T-helper 1 cell treated with Interleukin-12 subunit alpha and Interleukin-12 subunit beta and Interleukin-4 antibody, amounts not matched to agents 30 ng/mL and 1 ng/mL, for 36 hours (primary cell): ENCODE measurements at regions not wholly inside any gene's neighbourhood (a gene's known extent, or its start where the extent isn't known, plus 50 kb on each side); places are given as distances from the start of the nearest gene placed in this dataset.
"Not testable (repeated sequence)": the region's sequence is repeated elsewhere in the genome, so short reads cannot be mapped to it uniquely, and the experiment has no call there.

Experiments
- intact Hi-C: fragments of 100-400 bp; cut with micrococcal nuclease; formaldehyde crosslinking; loops from one replicate; pipeline ENCODE4 v1.15.1; 2024

DNA sequence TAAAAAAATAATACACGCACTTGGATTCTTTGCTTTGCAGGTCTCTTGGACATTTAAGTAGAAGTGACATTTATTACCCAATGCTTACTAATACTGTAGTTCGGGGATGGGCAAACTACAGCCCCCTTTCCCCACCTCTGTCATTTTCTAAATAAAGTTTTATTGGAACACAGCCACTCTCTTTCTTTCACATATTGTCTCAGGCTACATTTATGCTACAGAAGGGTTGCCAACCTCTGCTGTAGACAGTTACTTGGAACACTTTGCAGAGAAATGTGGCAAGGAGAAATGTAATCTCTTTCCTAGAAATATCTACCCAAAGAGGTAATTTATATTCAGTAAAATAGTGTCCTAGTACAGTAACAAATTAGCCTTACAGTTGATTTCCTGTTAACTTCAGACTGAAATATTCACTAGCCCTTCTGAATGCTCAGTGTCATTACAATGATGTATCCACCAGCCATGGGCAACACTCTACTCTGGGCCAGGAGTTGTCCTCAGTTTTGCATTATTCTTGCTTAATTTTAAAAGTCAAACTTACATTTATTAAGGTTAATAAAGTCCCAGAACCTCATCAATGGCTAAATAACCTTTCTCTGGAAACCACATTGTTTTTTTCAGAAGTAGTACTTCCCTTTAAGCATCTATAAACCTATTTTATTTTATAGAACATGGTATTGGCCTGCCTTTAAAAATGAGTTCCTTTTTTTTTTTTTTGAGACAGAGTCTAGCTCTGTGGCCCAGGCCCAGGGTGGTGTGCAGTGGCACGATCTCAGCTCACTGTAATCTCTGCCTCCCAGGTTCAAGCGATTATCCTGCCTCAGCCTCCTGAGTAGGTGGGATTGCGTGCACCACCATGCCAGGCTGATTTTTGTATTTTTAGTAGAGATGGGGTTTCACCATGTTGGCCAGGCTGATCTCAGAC is 269.6 kb upstream of the AMIGO2 start:
- intact Hi-C loops, result loop anchor here (1.0 kb wide), 1 partner anchor 12 kb away; no protein-coding TSS in a partner anchor

DNA sequence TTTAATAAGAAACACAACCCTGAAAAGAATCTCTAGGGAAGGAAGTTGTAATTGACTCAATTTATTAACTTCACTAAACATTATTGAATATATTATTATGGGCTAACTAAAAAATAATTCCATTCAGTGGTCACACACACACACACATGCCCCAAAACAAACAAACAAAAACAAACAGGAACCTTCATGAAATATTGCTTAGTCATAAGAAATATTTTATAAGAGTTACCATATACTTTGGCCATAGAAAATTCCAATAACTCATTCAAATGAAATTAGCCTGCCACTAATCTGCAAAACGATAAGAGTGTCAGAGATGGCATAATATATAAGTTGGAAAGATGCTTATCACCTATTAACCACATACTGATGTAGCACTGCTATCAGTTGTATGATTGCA is 268.4 kb upstream of the AMIGO2 start:
- intact Hi-C loops, result no loop called here

DNA sequence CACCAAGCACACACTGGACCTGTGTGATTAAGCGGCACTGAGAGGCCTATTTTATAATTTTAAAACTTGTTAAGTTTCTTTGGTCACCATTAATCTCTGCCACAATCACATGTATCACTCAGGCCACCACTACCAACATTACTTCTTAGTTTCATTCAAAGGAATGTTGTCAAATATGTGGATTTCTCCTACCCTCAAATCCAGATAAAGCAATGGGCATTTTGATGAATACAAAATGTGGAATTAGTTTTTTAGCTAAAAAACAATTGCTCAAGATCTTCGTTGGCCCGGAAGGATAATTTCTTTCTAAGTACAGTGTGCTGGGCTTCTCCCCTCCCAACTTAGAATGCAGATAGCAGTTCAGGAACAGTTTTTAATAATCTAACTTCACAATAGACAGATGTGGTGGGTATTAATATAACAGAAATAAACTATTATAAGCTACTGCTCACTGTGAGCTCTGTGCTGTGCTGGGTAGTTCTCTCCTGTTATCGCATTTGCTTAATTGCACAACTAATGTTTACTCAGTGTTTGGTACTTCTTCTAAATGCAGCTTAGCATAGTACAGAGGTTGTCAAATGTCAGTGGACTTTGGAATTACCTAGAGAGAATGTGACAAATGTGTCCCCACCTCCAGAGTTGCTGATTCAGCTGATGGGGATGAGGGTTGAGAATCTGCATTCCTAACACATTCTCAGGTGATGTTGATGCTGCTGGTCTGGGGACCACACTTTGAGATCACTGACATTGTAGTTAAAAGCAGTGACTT is 266.7 kb upstream of the AMIGO2 start:
- intact Hi-C loops, result no loop called here

DNA sequence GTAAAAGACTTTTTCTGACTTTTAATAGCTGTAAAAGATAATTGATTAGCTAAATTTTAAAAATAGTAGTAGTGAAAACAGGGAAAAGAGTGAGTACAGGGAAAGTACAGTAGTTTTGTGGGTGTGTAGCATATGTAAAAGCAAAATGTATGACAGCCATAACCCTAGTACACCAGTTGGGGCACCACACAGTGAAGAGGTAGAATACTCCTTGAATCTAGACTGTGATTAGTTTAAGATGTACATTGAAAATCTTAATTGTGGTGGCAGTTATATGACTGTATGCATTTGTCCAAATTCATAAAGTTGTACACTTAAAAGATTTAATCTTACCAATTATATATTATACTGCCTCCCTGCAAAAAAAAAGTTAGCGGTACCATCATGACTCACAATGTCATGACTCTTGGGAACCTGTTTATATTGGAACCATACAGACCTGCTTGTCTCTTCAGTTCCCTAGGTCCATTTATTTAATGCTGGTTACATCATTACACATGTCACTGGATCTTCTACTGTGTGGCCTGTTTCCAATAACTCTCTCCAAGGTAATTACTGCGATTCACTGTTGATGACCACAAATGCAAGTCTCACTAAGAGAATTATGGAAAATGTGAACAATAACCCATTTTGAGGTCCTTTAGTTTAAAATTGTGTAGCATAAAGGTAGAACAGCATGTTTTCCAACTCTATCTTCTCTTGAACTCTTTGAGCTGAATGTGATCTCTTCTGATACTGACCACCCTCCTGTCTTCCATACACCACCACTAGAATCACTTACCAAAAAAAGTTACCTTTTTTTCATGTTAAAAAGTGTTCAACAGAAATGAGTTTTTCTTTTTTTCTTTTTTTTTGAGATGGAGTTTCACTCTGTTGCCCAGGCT is 264.2 kb upstream of the AMIGO2 start:
- intact Hi-C loops, result no loop called here

DNA sequence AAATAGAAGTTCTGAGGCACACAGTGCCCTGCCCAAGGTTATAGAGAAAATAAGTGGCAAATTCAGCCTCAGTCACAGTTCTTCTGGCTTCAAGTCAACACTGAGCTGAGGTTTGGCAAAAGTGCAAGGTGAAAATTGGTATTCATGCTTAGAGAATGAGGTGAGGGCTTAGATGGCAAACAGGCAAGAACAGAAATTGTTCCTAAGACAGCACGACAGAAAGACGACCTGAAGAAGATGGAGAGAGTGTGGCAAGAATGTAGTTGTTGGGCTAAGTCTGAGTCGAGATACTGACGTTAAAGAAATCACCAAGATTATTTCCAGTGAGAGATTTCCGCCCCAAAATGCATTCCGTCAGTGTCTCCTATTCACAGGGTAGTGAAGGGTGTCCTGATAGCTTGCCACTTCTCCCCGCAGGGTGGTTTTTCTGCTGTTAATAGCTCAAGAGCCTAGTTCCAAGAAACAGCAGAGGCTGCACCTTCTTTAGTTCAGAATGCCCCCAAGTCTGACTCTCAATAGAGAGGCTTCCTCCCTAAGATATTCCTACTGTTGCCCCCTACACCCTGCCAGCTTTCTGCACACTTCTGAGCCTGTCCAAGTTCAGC is 260.8 kb upstream of the AMIGO2 start:
- intact Hi-C loops, result no loop called here

DNA sequence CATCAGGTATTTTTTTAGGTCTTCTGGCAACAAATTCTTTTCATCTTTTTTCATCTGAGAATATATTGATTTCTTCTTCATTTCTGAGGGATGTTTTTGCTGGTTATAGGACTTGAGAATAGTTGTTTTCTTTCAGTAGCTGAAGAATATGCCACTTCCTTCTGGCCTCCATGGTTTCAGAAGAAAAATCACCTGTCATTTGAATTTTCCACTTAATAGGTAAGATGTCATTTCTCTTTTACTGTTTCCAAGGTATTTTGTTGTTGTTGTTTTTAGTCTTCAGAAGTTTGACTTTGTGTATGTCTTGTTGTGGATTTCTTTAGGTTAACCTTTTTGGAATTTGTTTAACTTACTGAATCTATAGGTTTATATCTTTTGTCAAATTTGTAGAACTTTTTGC is 257.8 kb upstream of the AMIGO2 start:
- intact Hi-C loops, result no loop called here

DNA sequence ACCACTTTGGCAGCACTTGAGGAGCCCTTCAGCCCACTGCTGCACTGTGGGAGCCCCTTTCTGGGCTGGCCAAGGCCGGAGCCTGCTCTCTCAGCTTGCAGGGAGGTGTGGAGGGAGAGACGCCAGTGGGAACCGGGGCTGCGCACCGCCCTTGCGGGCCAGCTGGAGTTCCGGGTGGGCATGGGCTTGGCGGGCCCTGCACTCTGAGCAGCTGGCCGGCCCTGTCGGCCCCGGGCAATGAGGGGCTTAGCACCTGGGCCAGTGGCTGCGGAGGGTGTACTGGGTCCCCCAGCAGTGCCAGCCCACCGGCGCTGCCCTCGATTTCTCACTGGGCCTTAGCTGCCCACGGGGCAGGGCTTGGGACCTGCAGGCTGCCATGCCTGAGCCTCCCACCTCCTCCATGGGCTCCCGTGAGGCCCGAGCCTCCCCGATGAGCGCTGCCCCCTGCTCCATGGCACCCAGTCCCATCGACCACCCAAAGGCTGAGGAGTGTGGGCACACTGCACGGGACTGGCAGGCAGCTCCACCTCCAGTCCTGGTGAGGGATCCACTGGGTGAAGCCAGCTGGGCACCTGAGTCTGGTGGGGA is 253.6 kb upstream of the AMIGO2 start:
- intact Hi-C loops, result not testable (repeated sequence)

DNA sequence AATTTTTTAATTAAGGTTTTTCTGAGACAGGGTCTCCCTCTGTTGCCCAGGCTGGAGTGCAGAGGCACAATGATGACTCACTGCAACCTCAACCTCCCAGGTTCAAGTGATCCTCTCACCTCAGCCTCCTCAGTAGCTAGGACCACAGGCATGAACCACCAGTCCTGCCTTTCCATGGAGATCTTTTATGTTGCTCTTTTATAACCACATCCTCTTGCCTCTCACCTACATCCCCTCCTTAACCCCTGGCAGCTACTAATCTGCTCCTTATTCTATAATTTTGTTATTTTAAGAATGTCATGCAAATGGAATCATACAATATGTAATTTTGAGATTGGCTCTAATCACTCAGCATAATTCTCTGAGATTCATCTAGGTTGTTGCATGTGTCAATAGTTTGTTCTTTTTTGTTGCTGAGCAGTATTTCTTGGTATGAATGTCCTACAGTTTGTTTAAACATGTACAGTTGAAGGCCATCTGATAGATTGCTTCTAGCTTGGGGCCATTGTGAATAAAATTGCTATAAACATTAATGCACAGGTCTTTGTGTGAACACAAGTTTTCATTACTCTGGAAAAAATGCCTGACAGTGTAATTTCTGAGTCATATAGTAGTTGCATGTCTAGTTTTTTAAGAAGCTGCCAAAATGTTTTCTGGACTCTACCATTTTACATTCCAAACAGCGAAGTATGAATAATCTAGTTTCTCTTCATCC is 249.2 kb upstream of the AMIGO2 start:
- intact Hi-C loops, result loop anchor here (2.0 kb wide), 1 partner anchor 32 kb away; no protein-coding TSS in a partner anchor

DNA sequence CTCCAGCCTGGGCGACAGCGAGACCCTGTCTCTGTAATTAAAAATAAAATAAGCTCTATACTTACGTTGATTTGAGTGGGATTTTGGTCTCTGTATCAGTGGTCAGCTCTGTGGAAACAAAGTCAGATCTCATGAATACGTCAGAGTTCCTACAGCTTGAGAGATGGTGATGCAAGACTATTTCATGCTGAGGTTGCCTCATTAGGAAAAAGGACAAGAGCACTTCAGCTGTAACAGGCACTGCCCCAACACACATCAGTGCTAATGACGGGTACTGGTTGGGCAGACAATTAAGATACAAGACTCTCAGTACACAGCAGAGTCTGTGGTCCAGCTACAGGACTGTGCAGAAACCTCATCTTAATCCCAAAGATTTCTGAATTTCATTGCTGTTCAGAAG is 246.4 kb upstream of the AMIGO2 start:
- intact Hi-C loops, result no loop called here

DNA sequence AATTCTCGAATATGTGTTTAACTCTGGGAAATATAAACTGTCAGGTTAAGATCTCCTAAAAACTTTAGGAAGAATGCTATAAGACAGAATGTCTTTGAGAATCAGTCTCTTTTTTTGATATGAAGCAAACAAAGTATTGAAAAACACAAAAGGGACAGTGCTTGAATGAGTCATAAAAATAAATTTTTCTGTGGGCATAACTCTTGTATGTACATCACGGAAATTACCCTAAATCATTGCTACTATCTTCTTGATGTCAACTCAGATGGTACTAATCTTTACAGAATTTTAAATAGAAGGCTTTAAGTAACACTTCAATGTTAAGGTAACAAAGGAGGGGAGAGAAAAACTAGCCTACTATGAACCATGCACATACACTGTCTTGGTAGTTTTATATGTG is 244.0 kb upstream of the AMIGO2 start:
- intact Hi-C loops, result no loop called here

DNA sequence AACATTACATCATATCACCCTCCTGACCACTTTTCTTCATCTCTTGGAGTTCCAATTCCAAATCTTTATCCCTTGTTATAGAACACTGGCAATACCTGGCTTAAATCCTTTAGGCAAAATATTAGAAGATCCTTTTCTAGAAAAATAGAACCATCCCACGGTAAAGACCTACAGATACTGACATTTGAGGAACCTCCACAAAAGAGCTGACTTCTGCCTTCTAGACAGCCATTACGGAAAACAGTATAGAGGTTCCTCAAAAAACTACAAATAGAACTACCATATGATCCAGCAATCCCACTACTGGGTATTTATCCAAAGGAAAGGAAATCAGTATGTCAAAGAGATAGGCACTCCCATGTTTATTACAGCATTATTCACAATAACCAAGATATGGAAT is 241.7 kb upstream of the AMIGO2 start:
- intact Hi-C loops, result no loop called here

DNA sequence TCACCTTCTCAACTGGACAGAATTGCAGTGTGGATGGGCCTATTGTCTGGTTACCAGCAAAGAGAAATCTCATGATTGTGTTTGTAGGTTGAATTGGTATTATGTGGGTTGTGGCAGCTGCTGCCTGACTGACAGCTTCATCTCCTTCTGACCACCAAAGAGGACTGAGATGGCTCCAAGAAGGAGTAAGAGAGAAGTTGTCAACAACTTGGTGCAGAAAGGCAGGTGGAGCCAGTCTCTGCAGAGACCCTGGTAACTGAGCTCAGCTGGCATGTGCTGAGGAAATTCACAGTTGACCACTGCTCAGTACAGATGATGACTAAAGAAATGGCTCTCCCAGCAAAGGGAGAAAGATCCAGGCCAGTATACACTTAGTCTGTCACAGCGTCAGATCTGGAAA is 240.0 kb upstream of the AMIGO2 start:
- intact Hi-C loops, result no loop called here

DNA sequence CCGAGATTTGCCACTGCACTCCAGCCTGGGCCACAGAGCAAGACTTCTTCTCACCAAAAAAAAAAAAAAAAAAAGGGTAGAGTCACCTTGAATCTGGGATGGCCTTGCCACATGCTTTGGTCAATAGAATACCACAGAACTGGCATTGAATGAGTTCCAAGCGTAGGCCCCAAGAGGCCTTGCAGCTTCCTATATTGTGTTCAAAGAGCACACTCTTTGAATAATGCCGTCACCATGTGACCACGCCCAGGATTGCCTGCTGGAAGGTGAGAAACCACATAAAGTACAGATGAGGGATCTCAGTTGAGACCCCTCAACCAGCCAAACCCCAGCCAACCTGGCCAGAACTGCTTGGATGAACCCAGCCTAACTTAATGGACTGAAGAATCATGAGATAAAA is 239.2 kb upstream of the AMIGO2 start:
- intact Hi-C loops, result no loop called here

DNA sequence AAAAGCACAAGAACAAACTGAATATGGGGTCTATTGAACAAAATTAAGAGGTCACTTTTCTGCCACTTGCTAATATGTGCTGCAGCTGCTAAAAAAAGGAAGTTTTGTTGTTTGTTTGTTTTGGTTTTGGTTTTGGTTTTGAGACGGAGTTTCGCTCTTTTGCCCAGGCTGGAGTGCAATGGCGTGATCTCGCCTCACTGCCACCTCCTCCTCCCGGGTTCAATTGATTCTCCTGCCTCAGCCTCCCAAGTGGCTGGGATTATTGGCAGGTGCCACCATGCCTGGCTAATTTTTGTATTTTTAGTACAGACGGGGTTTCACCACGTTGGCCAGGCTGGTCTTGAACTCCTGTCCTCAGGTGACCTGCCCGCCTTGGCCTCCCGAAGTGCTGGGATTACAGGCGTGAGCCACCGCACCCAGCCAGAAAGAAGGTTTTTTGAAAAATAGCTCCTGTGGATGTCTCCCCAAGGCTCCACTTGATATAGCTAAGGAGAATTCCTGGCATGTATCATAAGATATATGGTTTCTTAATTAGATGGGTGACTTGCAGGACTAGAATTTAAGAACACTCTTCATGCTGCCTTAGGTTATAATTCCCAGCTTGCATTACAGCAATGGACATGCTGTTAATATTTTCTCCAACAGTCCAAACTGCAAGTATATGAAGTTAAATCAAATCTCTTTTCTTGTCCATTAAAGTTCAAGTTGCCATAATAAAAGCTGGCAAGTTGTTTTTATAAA is 237.6 kb upstream of the AMIGO2 start:
- intact Hi-C loops, result loop anchor here (2.0 kb wide), 2 partner anchors 43 to 79 kb away; no protein-coding TSS in a partner anchor

DNA sequence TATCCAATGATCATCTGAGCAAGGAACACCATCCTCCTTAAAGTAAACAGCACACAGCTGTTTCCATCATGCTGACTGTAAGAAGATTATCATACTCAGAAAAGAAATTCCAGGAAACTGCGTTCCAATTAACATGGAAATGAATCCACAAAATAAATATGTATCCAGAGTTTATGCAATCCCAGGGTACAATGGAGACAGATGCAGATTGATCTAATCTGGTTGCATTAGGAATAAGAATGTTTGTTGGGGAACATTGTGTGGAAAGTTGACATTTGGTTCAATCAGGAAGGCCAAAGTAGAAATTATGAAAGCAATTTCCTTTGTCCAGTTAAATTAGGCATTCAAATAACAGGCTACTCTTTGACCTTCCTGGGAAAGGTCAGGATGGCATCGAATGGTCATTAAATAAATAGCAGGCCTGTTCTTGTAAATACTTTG is 236.9 kb upstream of the AMIGO2 start:
- intact Hi-C loops, result loop anchor here (2.0 kb wide), 2 partner anchors 44 to 80 kb away; no protein-coding TSS in a partner anchor

DNA sequence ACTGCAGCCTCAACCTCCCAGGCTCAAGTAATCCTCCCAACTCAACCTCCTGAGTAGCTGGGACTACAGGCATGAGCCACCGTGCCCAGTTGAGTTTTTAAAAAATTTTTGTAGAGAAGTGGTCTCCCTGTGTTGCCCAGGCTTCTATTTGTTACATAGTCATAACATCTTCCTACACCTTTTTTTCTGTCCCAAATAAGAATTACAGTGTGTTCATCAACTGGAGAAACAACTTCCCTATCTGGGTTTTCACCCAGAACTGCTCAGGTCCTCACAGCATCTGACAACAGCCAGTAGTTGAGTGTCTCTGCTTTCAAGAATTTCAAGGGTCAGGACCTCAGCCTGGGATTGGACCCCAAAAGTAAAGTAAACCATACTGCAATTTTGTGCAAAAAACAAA is 235.2 kb upstream of the AMIGO2 start:
- intact Hi-C loops, result no loop called here

DNA sequence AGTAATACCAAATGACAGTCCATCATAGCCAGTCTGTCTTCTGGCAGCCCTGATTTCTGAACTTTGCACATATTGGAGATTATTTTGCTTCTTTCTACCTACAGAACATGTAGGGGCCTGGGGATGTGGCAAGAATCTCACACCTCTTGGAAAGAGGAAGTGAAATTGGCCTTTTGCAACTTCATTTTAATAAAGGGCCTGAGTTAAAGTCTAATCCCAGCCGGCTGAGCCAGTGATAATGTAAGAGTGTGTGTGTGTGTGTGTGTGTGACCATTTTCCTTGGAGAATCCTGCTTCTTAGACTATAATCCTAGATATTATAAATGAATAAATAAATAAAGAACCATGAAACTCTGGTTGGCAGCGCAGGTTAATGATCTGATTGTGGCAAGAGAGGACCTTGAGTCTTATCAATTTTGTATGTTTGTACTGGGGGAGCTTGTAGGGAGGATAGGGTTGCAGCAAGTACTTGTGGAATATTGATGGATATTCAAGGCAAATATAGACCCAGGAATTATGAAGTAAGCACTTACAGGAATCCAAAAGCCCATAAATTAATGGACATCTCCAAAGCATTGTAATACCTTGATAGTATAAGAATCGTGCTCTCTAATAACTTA is 233.2 kb upstream of the AMIGO2 start:
- intact Hi-C loops, result no loop called here

DNA sequence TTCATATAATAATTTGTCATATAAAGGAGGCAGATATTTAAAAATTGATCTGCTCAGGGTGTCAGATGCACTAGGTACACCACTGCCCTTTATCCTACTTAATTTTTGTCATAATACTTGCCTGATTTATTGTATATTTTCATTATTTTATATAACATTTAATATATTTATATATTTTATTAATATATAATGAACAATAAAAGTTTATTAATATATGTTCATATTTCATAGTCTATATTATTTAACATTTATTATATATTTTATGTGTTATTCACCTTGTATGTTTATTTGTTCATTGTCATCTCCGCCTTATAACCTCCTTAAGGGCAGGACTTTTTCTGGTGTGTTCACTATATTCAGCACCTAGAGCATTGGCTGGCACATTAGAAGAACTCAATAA is 232.4 kb upstream of the AMIGO2 start:
- intact Hi-C loops, result no loop called here

DNA sequence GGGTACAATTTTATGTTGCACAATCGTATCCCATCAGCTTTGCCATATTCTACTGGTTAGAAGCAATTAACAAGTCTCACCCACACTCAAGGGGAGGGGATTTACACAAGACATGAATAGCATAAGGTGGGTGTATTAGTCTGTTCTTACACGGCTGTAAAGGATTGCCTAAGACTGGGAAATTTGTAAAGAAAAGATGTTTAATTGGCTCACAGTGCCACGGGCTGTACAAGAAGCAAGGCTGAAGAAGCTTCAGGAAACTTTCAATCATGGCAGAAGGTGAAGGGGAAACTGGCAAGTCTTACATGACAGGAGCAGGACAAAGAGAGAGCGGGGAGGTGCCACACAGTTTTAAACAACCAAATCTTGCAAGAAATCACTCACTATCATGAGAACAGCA is 231.8 kb upstream of the AMIGO2 start:
- intact Hi-C loops, result no loop called here
